ENCODE measurements at regions not wholly inside any gene's neighbourhood (a gene's known extent, or its start where the extent isn't known, plus 50 kb on each side); places are given as distances from the start of the nearest gene placed in this dataset.

DNA sequence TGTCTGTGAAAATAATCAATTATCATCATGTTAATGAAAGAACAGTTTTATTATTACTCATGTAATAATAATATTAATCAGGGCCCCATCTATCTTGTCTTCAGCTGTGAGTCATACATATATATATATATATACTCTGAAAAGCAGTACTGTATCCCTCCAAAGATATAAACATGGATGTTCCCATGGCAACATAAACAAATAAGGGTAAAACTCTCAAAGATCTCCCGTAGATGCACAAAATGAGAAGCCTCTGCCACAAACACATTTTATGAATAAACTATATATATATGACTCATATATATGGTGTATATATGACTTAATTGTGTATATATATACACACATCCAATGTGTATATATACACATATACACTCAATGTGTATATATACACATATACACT, 163.8 kb upstream of the ARHGEF26 start:
- H3K27me3 ChIP-seq (ENCODE audit: control insufficient read depth in 3 of 3, insufficient read depth in 3 of 3, low read length in 2 of 3) = no peaks in the 10 kb centered on the region
- ATAC-seq (ENCODE audit: insufficient read depth, low FRiP score) = no peak
- H3K36me3 ChIP-seq (ENCODE audit: control insufficient read depth in 4 of 4, insufficient read depth in 4 of 4, low read length in 4 of 4) = no peaks in the 10 kb centered on the region
- 52 to 67% methylated on average over 1 of the region's 1 CpG for WGBS, 2 donors
- H3K9ac ChIP-seq (ENCODE audit: insufficient read depth in 1 of 2, low read length in 2 of 2) = no peak overlapping the region
- TF ChIP-seq, protein P1, sequence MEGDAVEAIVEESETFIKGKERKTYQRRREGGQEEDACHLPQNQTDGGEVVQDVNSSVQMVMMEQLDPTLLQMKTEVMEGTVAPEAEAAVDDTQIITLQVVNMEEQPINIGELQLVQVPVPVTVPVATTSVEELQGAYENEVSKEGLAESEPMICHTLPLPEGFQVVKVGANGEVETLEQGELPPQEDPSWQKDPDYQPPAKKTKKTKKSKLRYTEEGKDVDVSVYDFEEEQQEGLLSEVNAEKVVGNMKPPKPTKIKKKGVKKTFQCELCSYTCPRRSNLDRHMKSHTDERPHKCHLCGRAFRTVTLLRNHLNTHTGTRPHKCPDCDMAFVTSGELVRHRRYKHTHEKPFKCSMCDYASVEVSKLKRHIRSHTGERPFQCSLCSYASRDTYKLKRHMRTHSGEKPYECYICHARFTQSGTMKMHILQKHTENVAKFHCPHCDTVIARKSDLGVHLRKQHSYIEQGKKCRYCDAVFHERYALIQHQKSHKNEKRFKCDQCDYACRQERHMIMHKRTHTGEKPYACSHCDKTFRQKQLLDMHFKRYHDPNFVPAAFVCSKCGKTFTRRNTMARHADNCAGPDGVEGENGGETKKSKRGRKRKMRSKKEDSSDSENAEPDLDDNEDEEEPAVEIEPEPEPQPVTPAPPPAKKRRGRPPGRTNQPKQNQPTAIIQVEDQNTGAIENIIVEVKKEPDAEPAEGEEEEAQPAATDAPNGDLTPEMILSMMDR (IDR thresholded peaks at IDR 0.05; ENCODE audit: control extremely low read depth, extremely low read depth) = no peak
- H3K27ac ChIP-seq (ENCODE audit: low read depth in 1 of 2, low read length in 1 of 2) = no peak overlapping the region
- H3K4me1 ChIP-seq (ENCODE audit: control insufficient read depth in 5 of 5, insufficient read depth in 5 of 5, low read length in 5 of 5) = peaks cover 0 to 24% (median 0%) of the 10 kb centered on the region in 5 donors
- DNase-seq = peak in 1 of 3 donors; percentile 59
- no peak overlapping the region for H3K4me3 ChIP-seq
- H3K9me3 ChIP-seq (ENCODE audit: control insufficient read depth in 4 of 4, insufficient read depth in 3 of 4, low read length in 3 of 4) = no peaks in the 10 kb centered on the region

DNA sequence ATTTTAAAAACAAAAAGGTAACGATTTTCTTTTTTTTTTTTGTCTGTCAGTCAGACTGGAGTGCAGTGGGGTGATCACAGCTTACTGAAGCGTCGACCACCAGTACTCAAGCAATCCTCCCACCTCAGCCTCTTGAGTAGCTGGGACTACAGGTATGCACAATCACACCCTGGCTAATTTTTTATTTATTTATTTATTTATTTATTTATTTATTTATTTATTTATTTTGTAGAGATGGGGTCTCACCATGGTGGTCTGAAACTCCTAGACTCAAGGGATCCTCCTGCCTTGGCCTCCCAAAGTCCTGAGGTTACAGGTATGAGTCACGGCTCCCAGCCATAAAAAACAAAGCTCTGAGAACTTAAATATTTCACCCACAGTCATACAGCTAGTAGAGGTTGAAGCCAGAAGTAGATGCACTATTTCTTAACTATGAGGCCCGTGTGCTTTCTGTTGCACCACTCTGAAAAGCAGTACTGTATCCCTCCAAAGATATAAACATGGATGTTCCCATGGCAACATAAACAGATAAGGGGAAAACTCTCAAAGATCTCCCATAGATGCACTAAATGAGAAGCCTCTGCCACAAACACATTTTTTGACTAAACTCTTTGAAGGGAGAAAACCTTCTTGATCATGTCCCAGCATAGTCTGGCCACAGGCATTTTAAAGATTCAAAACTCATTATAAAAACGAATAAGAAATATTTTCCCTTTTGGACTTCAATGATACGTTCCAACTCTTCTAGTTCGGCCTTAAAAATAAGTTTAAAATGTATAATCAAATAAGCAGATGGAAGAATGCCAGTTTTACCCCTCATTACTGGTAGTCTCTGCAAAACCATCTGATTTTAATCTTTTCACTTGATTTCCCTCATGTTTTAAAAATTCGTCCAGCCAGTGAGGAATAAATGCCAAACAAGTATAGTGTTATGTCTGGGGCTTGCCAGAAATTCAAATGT, 162.3 kb upstream of the ARHGEF26 start:
- no peaks in the 10 kb centered on the region for H3K36me3 ChIP-seq (ENCODE audit: control insufficient read depth in 4 of 4, insufficient read depth in 4 of 4, low read length in 4 of 4)
- no peak overlapping the region for H3K4me3 ChIP-seq
- DNase-seq (peak; percentile 66 to 95 (median 90)), ATAC-seq (ENCODE audit: insufficient read depth, low FRiP score) (no peak)
- no peak overlapping the region for H3K27ac ChIP-seq (ENCODE audit: low read depth in 1 of 2, low read length in 1 of 2)
- H3K27me3 ChIP-seq (ENCODE audit: control insufficient read depth in 3 of 3, insufficient read depth in 3 of 3, low read length in 2 of 3) = no peaks in the 10 kb centered on the region
- WGBS, 2 donors = 68 to 85% methylated on average over 9 of the region's 9 CpGs
- TF ChIP-seq, protein P1 (IDR thresholded peaks at IDR 0.05; ENCODE audit: control extremely low read depth, extremely low read depth) = no peak
- no peaks in the 10 kb centered on the region for H3K9me3 ChIP-seq (ENCODE audit: control insufficient read depth in 4 of 4, insufficient read depth in 3 of 4, low read length in 3 of 4)
- H3K4me1 ChIP-seq (ENCODE audit: control insufficient read depth in 5 of 5, insufficient read depth in 5 of 5, low read length in 5 of 5) = peaks cover 0 to 24% (median 0%) of the 10 kb centered on the region in 5 donors
- H3K9ac ChIP-seq (ENCODE audit: insufficient read depth in 1 of 2, low read length in 2 of 2) = peak overlapping the region in 1 of 2 donors; percentile 47

DNA sequence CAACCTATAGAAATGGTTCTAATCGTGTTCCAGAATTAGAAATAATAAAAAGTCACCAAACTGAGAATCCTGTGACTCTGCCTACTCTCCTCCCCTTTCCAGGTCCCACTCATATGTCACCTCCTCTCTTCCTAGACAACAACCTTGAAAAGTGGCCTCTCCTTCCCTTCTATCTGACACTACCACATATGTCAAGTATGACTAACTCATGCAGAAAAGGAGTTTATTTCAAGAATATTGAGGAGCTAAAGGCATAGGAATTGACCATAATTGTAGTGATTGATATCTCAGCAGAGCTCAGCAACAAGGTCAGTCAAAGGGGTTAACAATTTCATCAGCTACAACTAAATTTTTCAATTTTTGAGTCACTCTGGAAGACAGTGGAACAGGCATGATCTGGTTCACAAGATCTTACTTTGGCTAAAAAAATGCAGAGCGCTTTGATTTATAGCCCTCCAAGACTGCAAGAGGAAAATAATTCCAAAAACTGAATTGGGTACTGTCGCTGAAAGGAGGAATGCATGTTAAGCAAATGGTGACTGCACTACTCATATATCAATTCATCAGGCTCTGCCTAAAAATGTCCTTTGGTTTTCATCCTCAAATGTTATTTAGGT, 160.6 kb upstream of the ARHGEF26 start:
- no peaks in the 10 kb centered on the region for H3K9me3 ChIP-seq (ENCODE audit: control insufficient read depth in 4 of 4, insufficient read depth in 3 of 4, low read length in 3 of 4)
- no peak overlapping the region for H3K9ac ChIP-seq (ENCODE audit: insufficient read depth in 1 of 2, low read length in 2 of 2)
- no peaks in the 10 kb centered on the region for H3K36me3 ChIP-seq (ENCODE audit: control insufficient read depth in 4 of 4, insufficient read depth in 4 of 4, low read length in 4 of 4)
- DNase-seq (no peak), ATAC-seq (ENCODE audit: insufficient read depth, low FRiP score) (no peak)
- 83 to 88% methylated on average over 3 of the region's 3 CpGs for WGBS, 2 donors
- TF ChIP-seq, protein P1 (IDR thresholded peaks at IDR 0.05; ENCODE audit: control extremely low read depth, extremely low read depth) = no peak
- H3K4me1 ChIP-seq (ENCODE audit: control insufficient read depth in 5 of 5, insufficient read depth in 5 of 5, low read length in 5 of 5) = peaks cover 0 to 24% (median 0%) of the 10 kb centered on the region in 5 donors
- H3K27me3 ChIP-seq (ENCODE audit: control insufficient read depth in 3 of 3, insufficient read depth in 3 of 3, low read length in 2 of 3) = no peaks in the 10 kb centered on the region
- H3K27ac ChIP-seq (ENCODE audit: low read depth in 1 of 2, low read length in 1 of 2) = no peak overlapping the region
- H3K4me3 ChIP-seq = no peak overlapping the region

All from lung (tissue), 11 donors.